ENCODE measurements at regions not wholly inside any gene's neighbourhood (a gene's known extent, or its start where the extent isn't known, plus 50 kb on each side); places are given as distances from the start of the nearest gene placed in this dataset.
"Not testable (repeated sequence)": the region's sequence is repeated elsewhere in the genome, so short reads cannot be mapped to it uniquely, and the experiment has no call there.

GRCh38 chr3:908839-909238 is 184.0 kb upstream of the CNTN6 start:
- no peak for ATAC-seq
- FAIRE-seq = no peak
- H3K9me3 ChIP-seq = peaks cover 0 to 3% (median 0%) of the 10 kb centered on the region in 4 donors
- no peaks in the 10 kb centered on the region for H3K27me3 ChIP-seq
- 38 to 44% methylated on average over 2 of the region's 2 CpGs for WGBS, 2 donors
- no peak for DNase-seq
- intact Hi-C loops (cut with DNase I) = no loop called here
- H3K4me3 ChIP-seq = no peak overlapping the region
- H3K27ac ChIP-seq = no peak overlapping the region
- H3K36me3 ChIP-seq = no peaks in the 10 kb centered on the region
- TF ChIP-seq CTCF (IDR thresholded peaks at IDR 0.05) = no peak
- no peaks in the 10 kb centered on the region for H3K4me1 ChIP-seq

- FAIRE-seq; H3K4me1 ChIP-seq; H3K27ac ChIP-seq; intact Hi-C loops (cut with DNase I); H3K36me3 ChIP-seq; H3K9me3 ChIP-seq; DNase-seq; ATAC-seq; H3K4me3 ChIP-seq; H3K27me3 ChIP-seq: not testable (repeated sequence)
- 38 to 49% methylated on average over 4 of the region's 4 CpGs for WGBS, 2 donors
Measured at GRCh38 chr3:912717-913116, 180.1 kb upstream of the CNTN6 start.

GRCh38 chr3:923161-923910 is 169.5 kb upstream of the CNTN6 start:
- H3K4me3 ChIP-seq = no peak overlapping the region
- H3K36me3 ChIP-seq = no peaks in the 10 kb centered on the region
- TF ChIP-seq CTCF (IDR thresholded peaks at IDR 0.05) = no peak
- intact Hi-C loops (cut with DNase I) = no loop called here
- ATAC-seq (no peak), DNase-seq (no peak), FAIRE-seq (no peak)
- no peaks in the 10 kb centered on the region for H3K27me3 ChIP-seq
- H3K27ac ChIP-seq = no peak overlapping the region
- 55 to 62% methylated on average over 4 of the region's 4 CpGs for WGBS, 2 donors
- no peaks in the 10 kb centered on the region for H3K4me1 ChIP-seq
- no peaks in the 10 kb centered on the region for H3K9me3 ChIP-seq

- no peak overlapping the region for H3K4me3 ChIP-seq
- ATAC-seq (no peak), FAIRE-seq (no peak), DNase-seq (no peak)
- intact Hi-C loops (cut with DNase I) = no loop called here
- no peaks in the 10 kb centered on the region for H3K4me1 ChIP-seq
- WGBS, 2 donors = 37 to 41% methylated on average over 1 of the region's 1 CpG
- TF ChIP-seq CTCF (IDR thresholded peaks at IDR 0.05) = no peak
- H3K27me3 ChIP-seq = no peaks in the 10 kb centered on the region
- H3K36me3 ChIP-seq = no peaks in the 10 kb centered on the region
- no peaks in the 10 kb centered on the region for H3K9me3 ChIP-seq
- H3K27ac ChIP-seq = no peak overlapping the region
Measured at GRCh38 chr3:930866-931265, 162.0 kb upstream of the CNTN6 start.

GRCh38 chr3:933326-933725 is 159.5 kb upstream of the CNTN6 start:
- Histone ChIP-seq H3K36me3 (no peaks in the 10 kb centered on the region), H3K9me3 (no peaks in the 10 kb centered on the region), H3K27me3 (no peaks in the 10 kb centered on the region), H3K27ac (no peak overlapping the region), H3K4me1 (no peaks in the 10 kb centered on the region), H3K4me3 (no peak overlapping the region)
- no peak for FAIRE-seq
- WGBS, 2 donors = 31 to 37% methylated on average over 2 of the region's 2 CpGs
- no peak for DNase-seq
- TF ChIP-seq CTCF (IDR thresholded peaks at IDR 0.05) = no peak
- intact Hi-C loops (cut with DNase I) = no loop called here
- no peak for ATAC-seq

Data from pancreas (tissue), 10 donors.